Sigmoid colon (tissue), 4 donors: ENCODE measurements at regions not wholly inside any gene's neighbourhood (a gene's known extent, or its start where the extent isn't known, plus 50 kb on each side); places are given as distances from the start of the nearest gene placed in this dataset.

Experiments
- EP300 ChIP-seq, 4 donors: sonication (generic); formaldehyde crosslinking; IDR thresholded peaks; one replicate each; pipeline ENCODE4 v1.6.1; 2017; ENCODE audit warnings: antibody characterized with exemption in 4 of 4
- POLR2A ChIP-seq, 2 donors: fragments of 450-650 bp; IDR thresholded peaks; one replicate each; pipeline ENCODE4 v1.6.1; 2016; ENCODE audit warnings: antibody characterized with exemption in 2 of 2, mild to moderate bottlenecking in 2 of 2, moderate library complexity in 2 of 2
- TF ChIP-seq, protein P1 (sequence below), 4 experiments: fragments of 450-650 bp in 3 of 4; fragments of 200-600 bp in 1 of 4; IDR thresholded peaks; one replicate each; pipeline ENCODE4 v1.5.1; 2016 to 2019; ENCODE audit warnings: antibody characterized with exemption in 4 of 4, mild to moderate bottlenecking in 3 of 4, moderate library complexity in 2 of 4

GRCh38 chr2:122663620-122664019 is 908.2 kb downstream of the TSN start:
- TF ChIP-seq, protein P1, sequence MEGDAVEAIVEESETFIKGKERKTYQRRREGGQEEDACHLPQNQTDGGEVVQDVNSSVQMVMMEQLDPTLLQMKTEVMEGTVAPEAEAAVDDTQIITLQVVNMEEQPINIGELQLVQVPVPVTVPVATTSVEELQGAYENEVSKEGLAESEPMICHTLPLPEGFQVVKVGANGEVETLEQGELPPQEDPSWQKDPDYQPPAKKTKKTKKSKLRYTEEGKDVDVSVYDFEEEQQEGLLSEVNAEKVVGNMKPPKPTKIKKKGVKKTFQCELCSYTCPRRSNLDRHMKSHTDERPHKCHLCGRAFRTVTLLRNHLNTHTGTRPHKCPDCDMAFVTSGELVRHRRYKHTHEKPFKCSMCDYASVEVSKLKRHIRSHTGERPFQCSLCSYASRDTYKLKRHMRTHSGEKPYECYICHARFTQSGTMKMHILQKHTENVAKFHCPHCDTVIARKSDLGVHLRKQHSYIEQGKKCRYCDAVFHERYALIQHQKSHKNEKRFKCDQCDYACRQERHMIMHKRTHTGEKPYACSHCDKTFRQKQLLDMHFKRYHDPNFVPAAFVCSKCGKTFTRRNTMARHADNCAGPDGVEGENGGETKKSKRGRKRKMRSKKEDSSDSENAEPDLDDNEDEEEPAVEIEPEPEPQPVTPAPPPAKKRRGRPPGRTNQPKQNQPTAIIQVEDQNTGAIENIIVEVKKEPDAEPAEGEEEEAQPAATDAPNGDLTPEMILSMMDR (IDR thresholded peaks at IDR 0.05): no peak
- TF ChIP-seq EP300 (IDR thresholded peaks at IDR 0.05): no peak
- TF ChIP-seq POLR2A (IDR thresholded peaks at IDR 0.05): no peak
